ENCODE measurements at regions not wholly inside any gene's neighbourhood (a gene's known extent, or its start where the extent isn't known, plus 50 kb on each side); places are given as distances from the start of the nearest gene placed in this dataset.

GRCh38 chr4:126513596-126513995 lies 1119.2 kb upstream of the INTU start:
- TF ChIP-seq CTCF (IDR thresholded peaks at IDR 0.05 in 8 of 11, conservative IDR thresholded peaks at IDR 0.05 in 3 of 11): no peak
- no peak for TF ChIP-seq POLR2AphosphoS5 (IDR thresholded peaks at IDR 0.05)
- TF ChIP-seq POLR2A (IDR thresholded peaks at IDR 0.05): no peak

Data from spleen (tissue), 7 donors.